Activated T-cell treated with anti-CD3 and anti-CD28 coated beads for 48 hours (primary cell): ENCODE measurements at regions not wholly inside any gene's neighbourhood (a gene's known extent, or its start where the extent isn't known, plus 50 kb on each side); places are given as distances from the start of the nearest gene placed in this dataset.
"Not testable (repeated sequence)": the region's sequence is repeated elsewhere in the genome, so short reads cannot be mapped to it uniquely, and the experiment has no call there.

Source experiments
- DNase-seq: peaks from one replicate; pipeline ENCODE4 v3.0.0-alpha.2; 2020; ENCODE audit warnings: low read depth

DNA sequence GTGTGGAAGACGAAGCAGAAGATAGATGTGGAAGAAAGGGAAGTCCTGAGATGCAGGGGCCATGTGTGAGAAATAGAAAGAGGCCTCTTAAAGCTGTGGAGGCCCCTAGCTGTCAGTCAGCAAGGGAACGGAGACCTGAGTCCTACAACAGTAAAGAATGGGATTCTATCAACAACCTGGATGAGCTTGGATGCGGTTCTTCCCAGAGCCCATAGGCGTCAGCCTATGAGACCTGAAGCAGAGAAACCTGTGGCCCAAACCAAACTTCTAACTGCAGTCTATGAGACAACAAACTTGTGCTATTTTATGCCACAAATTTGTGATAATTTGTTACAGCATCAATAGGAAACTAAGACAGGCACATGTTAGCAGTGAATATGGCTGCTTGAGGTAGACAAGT is 583.7 kb downstream of the ADCYAP1 start:
- DNase-seq = no peak

- DNase-seq = no peak
Measured at GRCh38 chr18:1488957-1489356, 584.3 kb downstream of the ADCYAP1 start.

DNA sequence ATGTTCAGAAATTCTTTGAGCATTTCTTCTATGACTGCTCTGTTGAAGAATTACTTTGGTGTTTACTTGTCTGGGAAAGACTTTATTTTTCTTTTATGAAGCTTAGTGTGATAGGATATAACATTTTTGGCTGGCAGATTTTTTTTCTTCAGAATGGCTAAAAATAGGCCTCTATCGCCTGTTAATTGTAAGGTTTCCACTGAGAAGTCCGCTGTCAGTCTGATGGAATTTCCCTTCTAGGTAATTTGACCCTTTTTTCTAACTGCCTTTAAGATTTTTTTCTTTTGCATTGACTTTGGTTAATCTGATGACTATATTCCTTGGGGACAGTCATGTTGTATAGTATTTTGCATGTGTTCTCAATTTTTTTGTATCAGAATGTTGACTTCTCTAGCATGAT is 590.7 kb downstream of the ADCYAP1 start:
- no peak for DNase-seq

GRCh38 chr18:1496096-1496495 is 591.4 kb downstream of the ADCYAP1 start:
- DNase-seq = no peak

- no peak for DNase-seq
Measured at GRCh38 chr18:1498216-1498615, 593.5 kb downstream of the ADCYAP1 start.

DNA sequence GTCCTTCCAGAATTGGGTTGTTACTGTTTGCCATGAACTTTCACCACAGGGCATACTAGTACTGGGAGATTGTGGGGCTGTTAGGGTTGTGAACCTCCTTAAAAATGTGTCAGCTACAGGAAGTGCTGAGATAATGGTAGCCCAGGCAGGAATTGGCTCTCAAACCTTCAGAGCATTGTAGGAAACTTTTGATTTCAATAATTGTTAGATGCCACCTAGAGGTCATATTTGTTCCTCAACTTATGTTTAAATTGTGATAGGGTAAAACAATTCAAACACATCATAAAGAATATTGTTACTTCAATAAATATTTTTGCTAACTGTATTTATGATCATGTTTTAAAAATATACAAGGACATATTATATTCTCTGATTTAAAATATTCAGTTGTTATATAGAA is 594.6 kb downstream of the ADCYAP1 start:
- no peak for DNase-seq

DNA sequence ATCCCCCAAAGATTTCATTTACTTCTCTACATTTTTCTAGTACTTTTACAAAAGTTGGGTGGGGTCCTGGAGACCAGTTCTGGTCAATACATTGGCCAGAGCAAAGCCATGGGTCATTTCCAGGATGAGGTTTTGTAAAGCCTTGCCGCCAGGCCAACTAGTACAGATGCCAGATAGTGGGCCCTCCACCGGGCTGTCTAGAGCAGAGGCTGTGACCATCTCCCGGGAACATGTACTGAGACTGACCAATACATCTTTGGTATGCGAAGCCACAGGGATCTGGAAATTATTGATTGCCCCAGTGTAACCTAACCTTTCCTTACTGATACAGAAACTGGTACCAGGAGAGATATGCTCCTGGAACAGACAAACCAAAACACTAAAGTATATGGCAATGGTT is 599.2 kb downstream of the ADCYAP1 start:
- DNase-seq = no peak

- no peak for DNase-seq
Measured at GRCh38 chr18:1505856-1506255, 601.2 kb downstream of the ADCYAP1 start.

- DNase-seq = no peak
Measured at GRCh38 chr18:1510542-1511179, 606.0 kb downstream of the ADCYAP1 start.

- DNase-seq = no peak
Measured at GRCh38 chr18:1511619-1512311, 607.1 kb downstream of the ADCYAP1 start.

- no peak for DNase-seq
Measured at GRCh38 chr18:1513519-1513918, 608.8 kb downstream of the ADCYAP1 start.

GRCh38 chr18:1521588-1522248 is 617.0 kb downstream of the ADCYAP1 start:
- DNase-seq = not testable (repeated sequence)

DNA sequence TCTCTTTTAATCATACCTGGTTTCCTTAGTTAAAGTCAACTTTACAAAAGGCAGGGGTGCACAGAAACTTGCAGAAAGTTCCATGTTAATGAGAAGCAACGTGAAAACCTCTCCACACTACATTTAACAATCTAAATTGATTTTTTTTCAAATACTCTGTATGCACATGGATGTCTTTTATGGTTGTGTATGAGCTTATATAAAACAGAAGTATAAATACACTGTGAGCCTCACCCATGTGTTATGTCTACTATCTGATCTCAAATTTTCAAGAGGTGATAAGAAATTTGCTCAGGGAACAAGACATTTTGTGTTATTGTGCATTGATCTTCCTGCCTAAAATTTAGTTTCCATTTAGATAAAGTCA is 617.6 kb downstream of the ADCYAP1 start:
- DNase-seq = no peak

GRCh38 chr18:1526991-1527390 is 622.3 kb downstream of the ADCYAP1 start:
- no peak for DNase-seq

GRCh38 chr18:1527805-1528204 is 623.1 kb downstream of the ADCYAP1 start:
- no peak for DNase-seq

GRCh38 chr18:1528447-1528846 is 623.8 kb downstream of the ADCYAP1 start:
- no peak for DNase-seq

DNA sequence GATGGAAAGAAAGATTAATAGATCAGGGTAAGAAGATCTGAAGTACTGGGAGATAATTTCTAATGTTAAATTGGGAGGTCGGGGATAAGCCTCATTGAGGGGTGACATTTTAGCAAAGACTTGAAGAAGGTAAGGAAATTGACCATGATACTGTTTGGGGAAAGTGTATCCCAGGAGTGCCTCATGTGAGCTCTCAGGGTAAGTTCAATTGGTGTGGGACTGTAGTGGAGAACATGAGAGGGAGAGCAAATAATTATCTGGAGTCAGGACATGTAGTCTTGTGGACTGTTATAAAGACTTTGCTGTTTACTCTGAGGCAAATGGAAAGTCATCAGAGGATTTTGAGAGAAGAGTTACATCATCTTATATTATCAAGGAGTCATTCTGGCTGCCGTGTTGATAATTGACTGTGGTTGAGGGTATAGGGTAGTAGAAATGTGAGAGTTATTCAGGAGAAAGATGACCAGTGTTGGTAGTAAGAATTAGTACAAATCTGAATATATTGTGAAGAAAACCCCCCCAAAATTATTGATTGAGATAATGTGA is 624.4 kb downstream of the ADCYAP1 start:
- DNase-seq = no peak

DNA sequence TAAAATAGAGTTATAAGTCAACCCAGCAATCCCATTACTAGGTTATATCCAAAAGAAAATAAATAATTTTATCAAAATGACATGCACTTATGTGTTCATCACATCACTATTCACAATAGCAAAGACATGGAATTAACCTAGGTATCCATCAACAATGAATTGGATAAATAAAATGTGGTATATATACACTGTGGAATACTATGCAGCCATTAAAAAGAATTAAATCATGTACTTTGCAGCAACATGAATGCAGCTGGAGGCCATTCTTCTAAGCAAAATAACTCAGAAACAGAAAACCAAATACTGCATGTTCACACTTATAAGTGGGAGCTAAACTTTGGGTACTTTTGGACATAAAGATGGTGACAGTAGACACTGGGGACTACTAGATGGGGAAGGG is 626.0 kb downstream of the ADCYAP1 start:
- DNase-seq = no peak

DNA sequence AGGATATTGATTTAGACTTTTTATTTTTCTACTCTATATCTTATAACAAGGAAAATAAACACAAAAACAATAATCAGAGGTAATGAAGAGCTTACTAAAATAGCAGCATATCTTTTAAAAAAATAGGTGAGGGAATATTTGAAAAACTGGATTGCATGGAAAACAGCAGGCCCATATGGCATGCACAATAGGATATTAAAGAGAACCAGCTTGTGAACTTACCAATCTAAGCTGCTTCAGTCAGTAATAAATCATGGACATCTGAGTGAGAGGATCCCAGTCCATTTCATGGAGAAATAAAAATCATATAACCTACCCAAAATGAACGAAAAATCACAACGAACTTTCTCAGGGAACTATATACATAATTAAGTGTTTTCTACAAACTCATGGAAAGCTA is 634.6 kb downstream of the ADCYAP1 start:
- no peak for DNase-seq

DNA sequence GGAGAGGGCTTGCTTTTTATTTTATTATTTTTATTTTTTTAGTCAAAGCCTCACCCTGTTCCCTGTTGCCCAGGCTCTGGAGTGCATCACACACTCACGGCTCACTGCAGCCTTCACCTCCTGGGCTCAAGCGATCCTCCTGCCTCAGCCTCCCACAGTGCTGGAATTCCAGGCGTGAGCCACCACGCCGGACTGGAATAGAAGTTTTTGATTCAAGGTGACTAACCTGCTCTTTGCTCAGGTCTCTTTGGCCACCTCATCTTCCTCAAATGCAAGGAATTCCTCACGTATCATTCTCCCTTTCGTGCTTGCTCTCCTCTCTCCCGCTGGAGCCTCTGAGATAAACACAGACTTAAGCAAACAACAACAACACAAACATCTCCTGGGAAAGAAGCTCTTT is 636.8 kb downstream of the ADCYAP1 start:
- DNase-seq = no peak

GRCh38 chr18:1542230-1542774 is 637.6 kb downstream of the ADCYAP1 start:
- no peak for DNase-seq

DNA sequence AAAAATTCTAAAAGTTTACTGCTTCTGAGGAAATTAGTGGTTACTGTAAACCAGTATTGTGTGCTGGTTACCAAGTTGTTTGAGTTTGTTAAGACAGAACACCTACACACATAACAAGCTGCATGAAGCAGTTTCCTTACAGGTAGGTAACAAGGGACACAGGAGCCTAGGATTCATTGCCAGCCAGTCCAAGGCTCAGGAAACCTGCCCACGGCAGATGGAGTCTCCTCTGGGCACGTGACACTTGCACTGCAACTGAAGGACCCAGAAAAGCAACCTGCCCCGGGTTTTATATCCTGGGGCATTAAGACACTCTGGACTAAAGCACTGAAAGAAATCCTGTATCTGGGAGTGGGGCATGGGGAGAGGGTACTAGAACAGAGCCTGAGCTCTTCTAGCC is 639.3 kb downstream of the ADCYAP1 start:
- no peak for DNase-seq

GRCh38 chr18:1557711-1558110 is 653.0 kb downstream of the ADCYAP1 start:
- not testable (repeated sequence) for DNase-seq
